ENCODE measurements at regions not wholly inside any gene's neighbourhood (a gene's known extent, or its start where the extent isn't known, plus 50 kb on each side); places are given as distances from the start of the nearest gene placed in this dataset.

GRCh38 chr3:103660810-103661209 is 1226.0 kb downstream of the ZPLD1 start:
- no peak overlapping the region for H3K27ac ChIP-seq
- H3K9me3 ChIP-seq = no peaks in the 10 kb centered on the region
- ATAC-seq (no peak), DNase-seq (no peak)
- H3K27me3 ChIP-seq = no peaks in the 10 kb centered on the region
- H3K36me3 ChIP-seq = no peaks in the 10 kb centered on the region
- WGBS, 4 donors = 82 to 87% (median 84%) methylated on average over 2 of the region's 2 CpGs
- H3K4me1 ChIP-seq = no peaks in the 10 kb centered on the region
- TF ChIP-seq CTCF (IDR thresholded peaks at IDR 0.05) (no peak), POLR2A (IDR thresholded peaks at IDR 0.05) (no peak)
- H3K4me3 ChIP-seq = no peak overlapping the region
- intact Hi-C loops (cut with DNase I) = no loop called here

- TF ChIP-seq CTCF (IDR thresholded peaks at IDR 0.05) = no peak
- no peak for TF ChIP-seq POLR2A (IDR thresholded peaks at IDR 0.05)
- ATAC-seq = no peak
- 91 to 96% (median 92%) methylated on average over 3 of the region's 3 CpGs for WGBS, 4 donors
Observed at GRCh38 chr3:103662591-103662990, 1227.8 kb downstream of the ZPLD1 start.

GRCh38 chr3:103672346-103672745 is 1237.5 kb downstream of the ZPLD1 start:
- no peaks in the 10 kb centered on the region for H3K27me3 ChIP-seq
- H3K4me3 ChIP-seq = no peak overlapping the region
- DNase-seq = no peak
- 82 to 87% (median 85%) methylated on average over 2 of the region's 2 CpGs for WGBS, 4 donors
- H3K27ac ChIP-seq = no peak overlapping the region
- intact Hi-C loops (cut with DNase I) = no loop called here
- no peak for ATAC-seq
- no peaks in the 10 kb centered on the region for H3K36me3 ChIP-seq
- H3K9me3 ChIP-seq = peaks cover 0 to 3% (median 0%) of the 10 kb centered on the region in 12 donors
- H3K4me1 ChIP-seq = no peaks in the 10 kb centered on the region
- no peak for TF ChIP-seq CTCF (IDR thresholded peaks at IDR 0.05)
- no peak for TF ChIP-seq POLR2A (IDR thresholded peaks at IDR 0.05)

More at GRCh38 chr3:103662591-103662990, 1227.8 kb downstream of the ZPLD1 start:
- Histone ChIP-seq H3K4me1 (no peaks in the 10 kb centered on the region), H3K27me3 (no peaks in the 10 kb centered on the region), H3K36me3 (no peaks in the 10 kb centered on the region), H3K27ac (no peak overlapping the region), H3K9me3 (no peaks in the 10 kb centered on the region), H3K4me3 (no peak overlapping the region)
- intact Hi-C loops (cut with DNase I) = no loop called here
- no peak for DNase-seq

- intact Hi-C loops (cut with DNase I) = no loop called here
- H3K9me3 ChIP-seq = no peaks in the 10 kb centered on the region
- WGBS, 4 donors = 27 to 35% (median 32%) methylated on average over 4 of the region's 4 CpGs
- no peaks in the 10 kb centered on the region for H3K4me1 ChIP-seq
- H3K36me3 ChIP-seq = no peaks in the 10 kb centered on the region
- no peak overlapping the region for H3K4me3 ChIP-seq
- DNase-seq = no peak
- TF ChIP-seq CTCF (IDR thresholded peaks at IDR 0.05) = no peak
- no peak for TF ChIP-seq POLR2A (IDR thresholded peaks at IDR 0.05)
- ATAC-seq = no peak
- H3K27ac ChIP-seq = no peak overlapping the region
- H3K27me3 ChIP-seq = no peaks in the 10 kb centered on the region
Observed at GRCh38 chr3:103684904-103685303, 1250.1 kb downstream of the ZPLD1 start.
